HG03469 (cell line): ENCODE measurements at regions not wholly inside any gene's neighbourhood (a gene's known extent, or its start where the extent isn't known, plus 50 kb on each side); places are given as distances from the start of the nearest gene placed in this dataset.
"Not testable (repeated sequence)": the region's sequence is repeated elsewhere in the genome, so short reads cannot be mapped to it uniquely, and the experiment has no call there.

Experiments used
- ATAC-seq: cut with Tn5 transposase; IDR thresholded peaks from one replicate; pipeline ENCODE4 v1.9.1; 2021; ENCODE audit warnings: mild to moderate bottlenecking, moderate library complexity, moderate number of reproducible peaks; ENCODE audit not compliant: unreplicated experiment

DNA sequence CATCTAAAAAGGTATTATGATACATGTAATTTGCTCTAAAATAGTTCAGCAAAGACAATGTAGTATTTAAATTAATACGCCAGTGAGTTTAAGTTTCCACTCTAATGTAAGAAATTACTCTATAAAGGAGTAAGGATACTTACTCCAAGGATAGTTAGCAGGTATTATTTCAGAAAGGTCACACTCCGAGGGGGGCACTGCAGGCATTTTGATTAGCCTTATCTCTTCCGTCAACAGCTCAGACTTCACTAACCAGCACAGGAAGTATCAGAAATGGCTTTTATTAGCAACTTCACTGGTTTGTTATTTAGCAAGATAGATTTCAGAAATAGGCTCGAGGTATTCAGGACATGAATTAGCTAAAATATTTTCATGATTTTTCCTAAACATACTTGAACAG lies 127.0 kb downstream of the COX18 start:
- ATAC-seq = no peak

GRCh38 chr4:72938516-72938915 lies 131.0 kb downstream of the COX18 start:
- no peak for ATAC-seq

DNA sequence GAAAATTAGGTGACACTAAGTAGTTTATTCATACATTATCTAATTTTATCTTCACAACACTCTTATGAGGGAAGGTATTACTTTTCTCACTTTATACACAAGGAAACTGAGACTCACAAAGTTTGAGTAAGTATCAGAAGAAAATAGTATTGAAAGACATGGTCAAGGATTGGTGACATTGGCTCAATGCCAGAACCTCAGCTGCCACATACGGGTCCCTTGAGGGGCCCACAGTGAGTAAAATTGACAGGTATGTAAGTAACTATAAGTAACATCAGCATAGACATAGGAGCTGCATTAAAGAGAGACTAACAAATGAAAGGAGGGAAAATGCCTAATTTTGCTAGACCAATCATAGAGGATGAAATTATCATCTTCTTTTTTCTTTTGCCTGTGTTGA lies 134.1 kb downstream of the COX18 start:
- ATAC-seq = no peak

GRCh38 chr4:72933029-72933428 lies 136.5 kb downstream of the COX18 start:
- no peak for ATAC-seq

GRCh38 chr4:72931346-72931745 lies 138.2 kb downstream of the COX18 start:
- ATAC-seq = no peak

DNA sequence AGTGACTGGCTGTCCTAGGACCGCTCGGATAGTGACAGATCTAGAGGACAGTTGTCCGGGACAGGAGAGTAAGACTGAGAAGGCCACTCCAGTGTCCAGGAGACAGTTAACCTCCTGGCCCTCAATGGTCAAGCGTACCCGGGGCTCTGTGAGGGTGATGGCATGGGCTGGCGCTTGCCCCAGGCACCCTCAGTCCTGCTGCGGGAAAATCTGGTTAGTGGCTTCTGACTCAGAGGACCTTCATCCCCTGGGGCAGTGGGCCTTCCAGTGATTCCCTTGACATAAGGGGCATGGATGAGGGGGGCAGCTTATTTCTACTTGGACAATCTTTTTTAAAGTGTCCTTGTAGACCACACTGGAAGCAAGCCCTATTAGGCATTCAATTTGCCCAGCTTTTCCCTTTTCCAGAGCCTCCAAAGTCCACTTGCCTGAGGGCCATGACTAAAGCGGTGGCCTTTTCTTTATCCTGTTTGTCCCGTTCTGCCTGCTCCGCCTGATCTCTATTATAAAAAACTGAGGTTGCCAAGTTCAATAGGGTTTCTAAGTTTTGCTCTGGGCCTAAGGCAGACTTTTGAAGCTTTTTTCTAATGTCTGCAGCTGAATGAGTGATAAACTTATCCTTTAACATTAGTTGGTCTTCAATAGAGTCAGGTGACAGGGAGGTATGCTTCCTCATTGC lies 139.8 kb downstream of the COX18 start:
- ATAC-seq = not testable (repeated sequence)

DNA sequence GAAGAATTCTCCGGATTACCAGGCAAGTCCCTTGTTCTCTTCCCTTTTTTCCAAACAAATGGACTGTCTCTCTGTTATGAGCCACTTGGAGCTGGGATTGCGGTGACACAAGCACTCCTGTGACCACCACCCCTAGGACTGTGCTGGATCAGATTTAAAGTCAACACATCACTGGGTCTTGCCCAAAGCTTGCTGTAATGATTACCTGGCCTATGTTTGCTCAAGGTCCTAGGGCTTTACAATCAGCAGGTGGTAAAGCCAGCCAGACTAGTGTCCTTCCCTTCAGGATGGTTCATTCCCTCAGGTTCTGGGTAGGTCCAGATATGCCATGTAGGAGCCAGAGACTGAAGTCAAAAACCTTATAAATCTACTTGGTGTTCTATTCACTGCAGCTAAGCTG lies 144.7 kb downstream of the COX18 start:
- ATAC-seq = no peak

DNA sequence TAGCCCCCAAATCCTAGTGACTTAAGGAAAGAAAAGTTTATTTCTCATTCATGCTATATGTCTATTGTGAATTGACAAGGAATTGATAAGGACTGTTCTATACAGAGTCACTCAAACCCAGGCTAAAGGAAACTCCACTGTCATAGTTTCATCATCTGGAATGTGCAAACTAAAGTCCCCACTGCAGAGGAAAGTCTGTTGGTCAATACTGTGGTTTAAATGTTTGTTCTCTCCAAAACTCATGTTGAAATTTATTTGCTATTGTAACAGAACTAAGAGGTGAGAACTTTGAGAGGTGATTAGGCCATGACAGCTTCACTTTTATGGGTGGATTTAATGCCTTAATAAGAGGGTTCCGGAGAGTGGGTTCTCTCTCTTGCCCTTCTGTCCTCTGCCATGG lies 149.6 kb downstream of the COX18 start:
- no peak for ATAC-seq

GRCh38 chr4:72919464-72919863 lies 150.1 kb downstream of the COX18 start:
- no peak for ATAC-seq

GRCh38 chr4:72918362-72918761 lies 151.2 kb downstream of the COX18 start:
- no peak for ATAC-seq

DNA sequence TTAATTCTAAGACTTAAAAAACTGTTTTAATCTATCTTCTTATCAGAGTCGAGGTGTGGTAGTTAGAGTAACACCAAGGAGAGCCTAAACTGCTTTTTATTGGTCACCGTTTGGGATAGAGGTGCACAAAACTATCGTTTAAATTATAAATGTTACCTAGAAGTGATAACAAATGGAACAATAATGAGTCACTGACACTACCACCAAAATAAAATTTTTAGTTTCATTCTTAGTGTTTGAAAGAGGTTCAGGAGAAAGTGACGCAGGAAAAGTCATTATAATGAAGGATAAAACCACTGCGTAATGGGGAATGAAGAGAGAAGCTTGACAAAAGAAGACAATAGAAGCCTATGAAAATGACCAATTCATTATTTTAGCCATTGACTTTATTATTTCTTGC lies 158.2 kb downstream of the COX18 start:
- no peak for ATAC-seq

DNA sequence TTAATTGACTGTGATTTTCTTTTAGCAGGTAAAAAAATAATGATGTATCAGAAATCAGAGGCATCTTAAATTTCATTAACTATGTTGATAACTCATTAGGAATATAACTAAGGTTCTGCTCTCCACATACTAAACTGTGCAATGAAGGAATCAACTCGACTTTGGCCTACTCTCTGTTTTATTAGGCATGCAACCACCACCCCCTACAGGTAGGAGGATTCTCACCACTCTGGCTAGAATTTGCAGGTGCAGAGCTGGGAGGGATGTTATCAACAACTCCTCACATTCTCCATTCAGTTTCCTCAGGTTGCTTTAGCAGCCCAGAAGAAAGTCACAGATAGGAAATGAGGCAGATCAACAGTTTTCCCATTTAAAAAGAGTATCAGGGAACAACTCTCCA lies 160.1 kb downstream of the COX18 start:
- ATAC-seq = no peak

- no peak for ATAC-seq
Measured at GRCh38 chr4:72902354-72902753, 167.2 kb downstream of the COX18 start.

- ATAC-seq = no peak
Measured at GRCh38 chr4:72901553-72901952, 168.0 kb downstream of the COX18 start.

- ATAC-seq = no peak
Measured at GRCh38 chr4:72900952-72901351, 168.6 kb downstream of the COX18 start.

- no peak for ATAC-seq
Measured at GRCh38 chr4:72899621-72900020, 169.9 kb downstream of the COX18 start.

DNA sequence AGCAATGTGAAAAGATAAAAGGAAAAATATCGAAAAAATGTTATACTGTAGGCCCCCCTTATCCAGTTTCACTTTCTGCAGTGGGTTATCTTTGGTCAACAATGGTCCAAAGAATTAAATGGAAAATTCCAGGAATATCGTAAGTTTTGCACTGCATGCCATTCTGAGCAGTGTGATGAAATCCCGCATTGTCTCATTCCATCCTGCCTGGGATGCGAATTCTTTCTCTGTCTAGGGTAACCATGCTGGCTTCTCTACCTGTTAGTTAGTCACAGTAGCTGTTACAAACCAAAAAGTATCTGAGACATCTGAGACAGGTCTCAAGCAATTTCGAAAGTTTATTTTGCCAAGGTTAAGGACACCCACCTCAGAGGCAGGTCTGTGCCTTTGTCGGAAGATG lies 170.3 kb downstream of the COX18 start:
- ATAC-seq = no peak

GRCh38 chr4:72896515-72896914 lies 173.0 kb downstream of the COX18 start:
- no peak for ATAC-seq

GRCh38 chr4:72895408-72895807 lies 174.1 kb downstream of the COX18 start:
- ATAC-seq = no peak

DNA sequence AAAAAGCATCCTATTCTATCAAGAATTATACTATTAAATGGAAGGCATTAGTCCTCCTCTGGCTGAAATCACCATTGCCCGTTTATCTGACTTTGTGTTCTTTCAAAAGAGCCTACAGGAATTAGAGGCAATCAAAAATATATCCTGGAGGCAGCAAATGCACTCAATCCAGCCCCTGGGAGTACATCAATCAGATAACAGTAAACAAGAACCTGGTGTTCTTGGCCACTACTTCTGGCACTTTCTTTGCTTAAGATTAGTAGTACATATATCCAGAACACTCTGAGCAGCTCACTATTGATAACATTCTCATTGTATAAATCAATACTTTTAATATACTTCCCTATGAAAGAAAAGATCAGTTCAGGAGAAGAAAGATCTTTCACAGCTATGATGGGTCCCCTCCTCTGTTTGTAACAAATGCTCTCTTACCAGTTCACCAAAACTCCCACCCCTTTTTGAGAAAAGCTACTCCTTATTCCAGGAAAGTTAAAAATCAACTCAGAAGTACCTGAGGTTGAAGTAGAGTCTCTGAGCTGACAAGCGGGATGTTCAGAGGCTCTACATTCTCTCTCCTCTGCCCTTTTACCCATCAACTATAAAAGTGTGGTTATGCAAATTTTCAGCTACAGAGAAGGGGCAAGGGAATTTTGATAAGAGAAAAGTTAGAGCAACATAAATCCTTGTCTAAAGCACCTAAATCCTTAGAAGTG lies 176.0 kb downstream of the COX18 start:
- ATAC-seq = no peak

- no peak for ATAC-seq
Measured at GRCh38 chr4:72888331-72888730, 181.2 kb downstream of the COX18 start.

DNA sequence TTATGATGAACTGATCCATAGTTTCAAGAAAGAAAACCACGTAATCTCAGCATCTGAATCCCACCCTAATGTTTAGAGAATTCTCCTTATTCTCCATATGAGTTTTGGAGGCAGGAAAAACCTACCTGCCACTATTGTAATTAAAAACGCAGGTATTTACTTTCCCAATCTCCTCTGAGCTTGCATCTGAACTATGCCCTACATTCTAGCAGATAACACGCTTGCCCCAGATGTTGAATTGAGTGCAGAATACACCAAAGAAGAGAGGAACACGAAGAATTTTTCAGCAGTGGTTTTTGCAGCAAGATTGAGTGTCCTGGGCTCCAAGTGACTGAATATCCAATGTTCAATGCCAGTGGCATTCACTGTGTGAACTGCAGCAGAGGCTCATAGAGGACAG lies 182.4 kb downstream of the COX18 start:
- no peak for ATAC-seq

- ATAC-seq = no peak
Measured at GRCh38 chr4:72886602-72887001, 182.9 kb downstream of the COX18 start.
